NCI-H526 treated with DMSO at 0.1 percent for 48 hours (cell line): ENCODE measurements at regions not wholly inside any gene's neighbourhood (a gene's known extent, or its start where the extent isn't known, plus 50 kb on each side); places are given as distances from the start of the nearest gene placed in this dataset.

ENCODE experiments used
- DNase-seq: peaks from one replicate; lab custom pipeline; 2025; lab: John Stamatoyannopoulos, UW

GRCh38 chr6:156056085-156056484 lies 600.4 kb upstream of the NOX3 start:
- no peak for DNase-seq

GRCh38 chr6:156053626-156054025 lies 598.0 kb upstream of the NOX3 start:
- DNase-seq: no peak

GRCh38 chr6:156046841-156047449 lies 591.3 kb upstream of the NOX3 start:
- no peak for DNase-seq

DNA sequence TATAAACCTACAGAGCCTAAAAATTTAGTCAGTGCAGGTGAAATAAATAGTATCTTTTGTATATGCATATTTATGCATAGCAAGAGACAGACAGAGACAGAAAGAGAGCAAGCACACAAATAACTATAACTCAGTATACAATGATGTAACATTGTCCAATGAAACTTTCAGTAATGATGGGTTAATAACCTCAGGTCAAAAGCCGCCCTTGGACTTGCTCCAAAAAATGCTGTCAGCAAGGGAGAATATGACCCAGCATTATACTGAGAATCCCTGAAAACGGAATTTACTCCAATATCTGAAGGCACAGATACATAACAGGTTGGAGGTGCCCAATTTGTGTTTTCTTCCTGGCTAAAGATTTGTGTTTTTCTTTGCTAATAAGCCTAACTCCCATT lies 590.6 kb upstream of the NOX3 start:
- no peak for DNase-seq

DNA sequence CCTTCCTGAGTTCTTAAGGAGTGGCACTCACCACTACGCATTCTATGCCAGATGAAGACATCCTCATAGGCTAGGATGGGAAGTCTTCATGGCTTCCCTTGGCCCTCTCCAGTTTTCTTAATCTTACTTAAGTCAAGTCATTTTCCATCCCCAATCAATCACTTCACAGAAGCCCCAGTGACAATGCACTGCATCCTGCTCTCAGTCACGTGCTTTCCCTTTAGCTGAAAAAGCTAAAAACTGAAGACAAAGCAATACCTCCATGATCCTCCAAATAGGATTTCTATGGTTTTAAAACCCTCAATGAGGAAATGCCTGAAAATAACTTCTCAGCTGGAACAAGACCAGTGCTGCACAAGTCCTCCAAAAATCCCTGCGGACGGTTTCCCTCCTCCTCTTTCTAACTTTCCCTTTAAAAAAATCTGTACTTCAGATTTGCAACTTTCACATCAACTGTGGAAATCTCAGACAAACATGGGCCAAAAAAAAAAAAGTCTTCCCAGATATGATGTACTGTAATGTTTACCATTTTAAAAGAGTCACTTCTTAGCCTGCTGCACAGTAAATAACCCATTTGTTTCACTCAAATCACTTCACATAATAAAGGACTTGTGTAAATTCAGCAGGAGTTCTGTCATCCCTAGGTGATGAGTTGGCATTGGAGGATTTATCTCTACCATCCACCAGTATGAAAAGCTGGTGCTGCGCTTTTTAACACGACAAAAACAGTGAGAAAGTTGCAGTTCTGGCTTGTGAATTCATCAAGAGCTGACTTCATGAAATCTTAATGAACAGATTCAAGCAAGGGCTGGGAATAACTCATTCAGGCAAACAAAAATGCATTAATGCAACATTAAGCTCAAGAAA lies 590.0 kb upstream of the NOX3 start:
- no peak for DNase-seq

GRCh38 chr6:156033598-156033997 lies 578.0 kb upstream of the NOX3 start:
- DNase-seq: no peak

DNA sequence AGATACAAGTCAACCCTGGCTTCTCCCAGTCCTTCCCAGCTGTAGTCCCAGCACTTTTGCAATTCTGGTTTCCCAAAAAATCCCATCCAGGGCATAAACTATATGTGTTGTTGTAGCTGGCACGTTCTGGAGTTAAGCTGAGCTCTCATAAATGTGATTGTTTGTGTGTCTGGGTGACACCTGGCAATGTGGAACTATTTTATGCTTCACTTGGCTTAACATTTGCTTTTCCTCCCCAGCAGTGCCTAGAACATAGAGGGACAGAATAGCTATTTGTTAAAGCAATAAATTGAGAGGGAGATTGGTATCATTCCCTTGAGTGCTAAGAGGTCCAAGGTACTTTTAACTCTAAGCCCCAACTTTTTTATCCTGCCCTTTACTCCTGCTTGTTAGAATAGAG lies 575.9 kb upstream of the NOX3 start:
- no peak for DNase-seq

DNA sequence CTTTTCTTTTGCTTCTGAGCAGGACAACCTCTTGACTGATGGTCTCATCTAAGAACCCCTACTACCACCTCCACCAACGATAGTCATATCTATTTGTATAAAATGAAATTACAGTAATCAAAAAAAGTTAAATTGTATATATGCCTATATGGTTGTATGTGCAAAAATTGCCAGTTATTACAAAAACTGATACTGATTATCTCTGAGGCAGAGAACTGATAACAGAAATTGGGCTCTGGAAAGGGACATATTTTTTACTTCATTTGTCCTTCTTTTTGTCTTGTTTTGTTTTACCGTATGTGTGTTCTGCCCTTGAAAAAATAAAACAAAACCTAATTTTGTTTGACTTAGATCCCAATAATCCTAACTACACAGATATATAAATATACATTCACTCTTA lies 574.4 kb upstream of the NOX3 start:
- no peak for DNase-seq

DNA sequence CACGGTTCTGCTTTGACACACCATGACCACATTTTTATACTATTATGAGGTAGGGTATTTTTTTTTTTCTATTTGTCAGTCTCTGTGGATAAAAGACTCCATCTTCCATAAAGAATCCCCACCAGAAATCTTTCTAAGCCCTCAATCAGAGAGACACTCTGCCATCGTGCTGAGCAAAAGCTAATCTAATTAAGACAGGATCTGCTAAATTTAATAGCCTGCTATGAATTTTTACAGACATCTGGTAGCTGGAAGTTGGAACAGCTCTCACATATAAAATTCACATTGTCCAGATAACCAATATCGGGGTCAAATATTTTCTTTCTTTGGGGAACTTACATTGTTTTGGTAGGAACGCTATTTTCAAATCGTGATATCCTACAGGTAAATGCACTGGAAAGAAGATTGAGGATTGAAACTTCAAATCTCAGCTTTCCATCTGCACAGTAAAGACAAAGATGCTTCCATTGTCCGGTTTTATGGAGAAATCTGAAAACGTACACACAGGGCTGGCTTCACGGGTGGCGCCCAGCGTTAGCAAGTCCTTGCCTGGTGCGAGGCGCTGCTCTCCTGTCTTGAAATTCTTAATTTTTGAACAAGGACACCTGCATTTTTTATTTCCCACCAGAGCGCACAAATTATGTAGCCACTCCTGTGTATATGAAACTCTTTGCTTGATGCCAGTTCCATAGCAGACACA lies 573.8 kb upstream of the NOX3 start:
- DNase-seq: no peak

DNA sequence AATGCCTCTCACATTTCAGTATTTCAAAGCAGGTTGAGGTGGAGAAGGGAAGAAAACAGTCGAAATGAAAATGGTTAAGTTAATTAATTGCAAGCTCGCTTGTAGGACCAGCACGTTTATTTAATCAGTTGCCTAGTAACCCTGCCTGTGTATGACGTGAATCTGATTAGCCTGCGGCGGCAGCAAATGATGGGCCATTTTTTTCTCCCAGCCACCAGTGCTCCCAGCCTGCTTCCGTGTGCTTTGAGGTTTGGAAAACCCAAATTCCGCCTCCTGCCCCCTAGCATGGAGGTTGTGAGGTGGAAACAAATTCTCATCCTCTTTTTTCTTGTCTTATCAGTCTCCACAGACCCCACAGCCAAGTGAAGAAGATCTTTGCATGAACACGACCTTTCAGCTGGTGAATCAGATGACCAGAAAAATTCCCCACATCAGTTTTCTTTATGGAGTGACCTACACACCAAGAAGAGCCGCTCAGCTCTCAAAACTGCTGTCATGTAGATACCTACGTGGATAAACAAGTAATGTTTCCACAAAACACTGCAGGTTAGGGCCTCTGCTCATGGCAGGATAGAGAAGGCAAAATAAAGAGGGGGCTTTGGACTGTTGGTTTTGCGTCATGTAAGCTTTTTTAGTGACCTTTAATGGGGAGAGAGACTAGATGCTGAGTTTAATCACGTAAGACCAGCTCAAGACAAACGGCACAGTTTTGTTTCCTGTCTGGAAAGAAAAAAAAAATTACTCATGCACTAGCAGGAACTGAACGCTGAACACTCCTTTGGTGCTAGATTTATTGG lies 572.9 kb upstream of the NOX3 start:
- peak; percentile 99 for DNase-seq

DNA sequence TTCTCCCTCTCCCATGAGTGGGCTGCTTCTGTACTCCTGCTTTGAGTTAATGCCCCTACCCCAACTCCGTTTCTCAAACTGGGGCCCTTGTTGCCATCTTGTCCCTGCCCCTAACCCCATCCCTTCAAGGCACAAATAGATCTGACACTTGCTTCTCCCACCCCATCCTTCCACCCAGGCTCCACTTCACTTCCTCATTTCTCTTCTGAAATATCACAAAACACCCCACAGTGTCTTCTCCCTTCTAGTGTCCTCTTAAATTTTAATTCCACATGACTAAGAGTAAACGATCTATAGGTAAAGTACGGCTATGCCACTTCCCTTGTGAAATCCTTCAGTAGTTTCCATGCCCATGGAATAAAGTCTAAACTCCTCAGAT lies 571.6 kb upstream of the NOX3 start:
- DNase-seq: no peak

GRCh38 chr6:156026486-156027247 lies 571.0 kb upstream of the NOX3 start:
- DNase-seq: no peak

DNA sequence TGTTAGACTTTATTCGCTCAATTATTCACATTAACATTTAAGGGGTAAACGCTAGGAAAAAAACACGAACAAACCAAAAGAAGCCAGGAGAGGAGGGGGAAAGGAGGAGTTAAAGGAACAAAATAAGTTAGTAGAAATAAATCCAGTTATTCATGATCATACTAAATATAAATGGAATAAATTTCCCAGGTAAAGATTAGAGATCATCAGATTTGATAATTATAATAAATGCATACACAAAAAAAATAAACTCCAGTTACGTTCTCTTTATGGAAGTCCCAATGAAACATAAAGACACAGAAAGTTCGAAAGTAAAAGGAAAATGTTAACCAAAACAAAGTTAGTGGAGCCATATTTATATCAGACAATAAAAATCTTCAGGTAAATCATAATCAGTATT lies 568.7 kb upstream of the NOX3 start:
- no peak for DNase-seq

- no peak for DNase-seq
Observed at GRCh38 chr6:156021746-156022396, 566.2 kb upstream of the NOX3 start.

DNA sequence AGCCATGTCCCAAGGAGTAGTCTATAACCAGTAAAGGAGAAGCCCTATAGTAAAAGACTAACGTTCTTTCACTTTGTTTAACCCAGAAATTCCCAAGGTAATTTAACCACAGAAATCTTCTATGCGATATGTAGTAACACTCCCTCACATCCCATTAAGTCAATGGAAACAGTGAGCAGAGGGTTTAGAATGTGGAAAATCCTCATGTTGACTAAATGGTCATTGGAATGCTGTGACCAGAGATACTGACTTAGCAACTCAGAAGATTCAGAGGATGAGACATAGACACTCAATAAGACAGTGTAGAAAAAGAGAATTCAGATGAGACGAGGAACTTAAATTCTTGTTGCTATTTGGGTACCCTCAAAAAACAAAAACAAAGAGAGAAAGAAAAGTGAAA lies 562.2 kb upstream of the NOX3 start:
- no peak for DNase-seq

DNA sequence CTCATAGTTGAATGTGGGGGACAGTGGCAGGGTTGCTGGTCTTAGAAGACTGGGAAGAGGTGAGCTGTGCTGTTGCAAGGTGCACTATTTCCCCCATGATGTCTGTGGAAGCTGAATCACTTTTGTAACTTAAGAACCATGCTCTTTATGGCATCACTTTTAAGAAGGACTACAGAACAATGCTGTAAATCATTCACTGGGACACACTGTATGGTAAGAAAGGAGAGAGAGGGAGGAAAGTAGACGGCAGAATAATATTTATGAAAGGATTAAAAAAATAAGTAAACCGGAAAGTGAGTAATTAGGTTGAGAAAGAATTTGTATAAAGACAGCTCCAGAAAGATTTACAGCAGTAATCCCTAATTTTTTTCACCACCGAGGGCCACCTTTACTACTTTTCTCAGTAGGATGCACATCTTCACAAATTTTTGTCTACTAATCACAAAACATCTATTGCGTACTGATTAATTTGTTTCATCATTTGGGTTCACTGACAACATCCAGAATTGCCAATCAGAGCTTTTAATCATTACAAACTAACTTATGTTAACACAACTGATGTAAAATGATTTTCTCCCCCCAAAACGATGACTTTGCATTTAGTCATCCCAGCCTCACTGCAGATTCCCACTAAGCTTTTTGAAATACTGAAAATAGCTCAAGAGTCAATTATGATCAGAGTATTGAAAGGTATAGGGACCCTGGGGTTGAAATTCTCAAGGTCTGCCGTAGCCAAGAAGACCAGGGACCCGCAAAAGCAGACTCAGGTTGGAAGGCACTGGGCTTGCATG lies 560.7 kb upstream of the NOX3 start:
- no peak for DNase-seq

- DNase-seq: no peak
Observed at GRCh38 chr6:156013155-156013554, 557.5 kb upstream of the NOX3 start.

DNA sequence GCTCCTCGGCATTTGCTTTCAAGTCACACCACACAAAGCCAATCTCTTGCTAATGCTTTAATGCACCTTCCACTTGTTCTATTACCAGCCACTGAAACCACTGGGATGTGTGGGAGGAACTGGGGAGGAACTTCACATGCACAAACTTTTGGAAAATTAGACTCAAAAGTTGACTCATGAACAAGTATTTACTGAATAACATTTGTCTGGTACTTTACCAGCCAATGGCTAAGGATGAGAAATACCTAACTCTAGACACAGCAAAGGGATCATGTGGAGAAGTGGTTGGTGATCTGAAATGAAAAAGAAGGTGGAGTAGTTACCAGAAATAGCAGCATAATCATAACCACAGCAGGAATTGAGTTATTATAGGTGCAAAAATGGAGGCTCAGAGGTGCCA lies 554.0 kb upstream of the NOX3 start:
- DNase-seq: no peak

DNA sequence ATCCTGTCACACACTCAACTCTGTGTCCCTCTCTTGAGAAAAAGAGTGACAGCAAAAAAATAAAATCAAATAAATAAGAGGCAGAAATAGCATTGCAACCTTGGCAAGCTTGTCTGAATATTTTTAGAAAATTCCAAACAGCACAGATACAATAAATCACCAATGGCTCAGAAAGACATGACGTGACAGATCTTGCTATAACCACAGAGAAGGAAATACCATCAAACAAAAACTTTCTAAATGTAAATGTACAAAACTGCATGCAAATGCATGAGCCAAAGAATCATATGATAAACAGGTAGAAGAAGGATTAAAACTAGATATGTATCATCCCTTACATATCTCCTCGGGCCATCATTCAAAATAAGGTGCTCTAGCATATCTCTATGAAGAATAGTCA lies 549.2 kb upstream of the NOX3 start:
- no peak for DNase-seq

DNA sequence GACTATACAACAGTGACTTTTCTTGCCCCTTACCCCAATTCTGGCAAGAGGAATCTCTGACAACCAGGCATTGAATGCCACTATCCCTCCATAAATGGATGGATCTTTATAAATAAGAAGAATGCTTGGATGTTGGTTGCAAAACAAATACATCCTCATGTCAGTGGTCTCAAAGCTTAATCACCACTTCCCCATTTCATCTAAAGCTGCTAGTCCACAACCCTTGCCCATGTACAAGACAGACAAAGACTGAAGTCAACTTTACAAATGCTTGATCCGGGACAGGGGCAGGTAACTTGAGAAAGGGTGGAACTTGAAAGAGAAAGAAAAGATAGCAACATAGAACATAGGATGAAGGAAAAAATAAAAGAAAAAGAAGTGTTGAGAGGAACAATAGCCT lies 540.5 kb upstream of the NOX3 start:
- no peak for DNase-seq
